Activated CD8-positive, alpha-beta memory T cell treated with anti-CD3 and anti-CD28 coated beads, Interleukin-2, amount 50 U/mL, for 24 hours (primary cell): ENCODE measurements at regions not wholly inside any gene's neighbourhood (a gene's known extent, or its start where the extent isn't known, plus 50 kb on each side); places are given as distances from the start of the nearest gene placed in this dataset.

Experiments used
- DNase-seq: peaks from one replicate; pipeline ENCODE4 v3.0.0-alpha.2; 2020; ENCODE audit errors: extremely low read depth

- no peak for DNase-seq
Measured at GRCh38 chr20:19928328-19929011, 88.7 kb upstream of the NAA20 start.

GRCh38 chr20:19929012-19929360 lies 88.2 kb upstream of the NAA20 start:
- DNase-seq, result no peak

GRCh38 chr20:19929481-19930145 lies 87.5 kb upstream of the NAA20 start:
- no peak for DNase-seq

- no peak for DNase-seq
Measured at GRCh38 chr20:19930426-19930825, 86.7 kb upstream of the NAA20 start.

GRCh38 chr20:19932170-19932667 lies 84.9 kb upstream of the NAA20 start:
- no peak for DNase-seq

GRCh38 chr20:19934792-19935491 lies 82.2 kb upstream of the NAA20 start:
- DNase-seq, result no peak

GRCh38 chr20:19935842-19936241 lies 81.3 kb upstream of the NAA20 start:
- no peak for DNase-seq

GRCh38 chr20:19936466-19937200 lies 80.5 kb upstream of the NAA20 start:
- DNase-seq, result no peak

GRCh38 chr20:19937218-19937617 lies 79.9 kb upstream of the NAA20 start:
- DNase-seq, result no peak

- DNase-seq, result no peak
Measured at GRCh38 chr20:19937651-19938420, 79.3 kb upstream of the NAA20 start.

- no peak for DNase-seq
Measured at GRCh38 chr20:19938421-19939090, 78.6 kb upstream of the NAA20 start.

GRCh38 chr20:19940988-19941460 lies 76.1 kb upstream of the NAA20 start:
- no peak for DNase-seq

GRCh38 chr20:19942611-19943010 lies 74.6 kb upstream of the NAA20 start:
- no peak for DNase-seq

- no peak for DNase-seq
Measured at GRCh38 chr20:19943061-19943521, 74.1 kb upstream of the NAA20 start.

- DNase-seq, result no peak
Measured at GRCh38 chr20:19944772-19945459, 72.2 kb upstream of the NAA20 start.

GRCh38 chr20:19945732-19946670 lies 71.2 kb upstream of the NAA20 start:
- DNase-seq, result no peak

- DNase-seq, result no peak
Measured at GRCh38 chr20:19947611-19948264, 69.4 kb upstream of the NAA20 start.

- DNase-seq, result no peak
Measured at GRCh38 chr20:19949195-19949867, 67.8 kb upstream of the NAA20 start.
